ENCODE measurements at regions not wholly inside any gene's neighbourhood (a gene's known extent, or its start where the extent isn't known, plus 50 kb on each side); places are given as distances from the start of the nearest gene placed in this dataset.

DNA sequence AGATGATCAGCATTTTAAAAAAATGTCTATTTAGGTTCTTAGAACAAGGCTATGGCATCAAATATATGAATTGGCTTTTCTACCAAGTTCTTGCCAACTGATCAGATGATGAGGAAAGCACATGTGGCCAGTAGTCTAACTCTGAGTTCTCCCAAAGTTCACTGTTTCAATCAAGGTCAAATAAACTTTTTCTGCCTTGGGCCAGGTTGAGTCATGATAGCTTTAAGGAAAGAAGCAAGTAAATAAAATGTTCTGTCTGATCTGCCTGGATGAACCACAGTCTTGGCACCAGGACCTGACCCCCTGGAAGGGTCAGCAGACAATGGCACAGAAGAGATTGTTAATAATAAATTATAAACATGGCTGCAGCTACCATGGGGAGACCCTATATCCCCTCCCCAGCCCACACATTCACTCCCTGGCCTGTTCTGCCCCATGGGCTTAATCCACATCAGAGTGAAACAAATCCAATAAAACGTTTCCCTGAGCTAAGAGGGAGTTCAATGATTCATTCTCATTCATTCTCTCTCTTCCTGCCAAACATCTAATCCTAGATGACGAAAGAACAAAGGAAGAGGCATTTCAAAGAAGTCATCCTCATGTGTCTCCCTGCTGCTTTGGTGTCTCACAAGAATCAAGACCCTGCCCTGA is 661.6 kb downstream of the DHX35 start:
- H3K27ac ChIP-seq (ENCODE audit: low read depth, low read length) = no peak overlapping the region
- no peak overlapping the region for H2AFZ ChIP-seq (ENCODE audit: low read length, unreplicated experiment)

DNA sequence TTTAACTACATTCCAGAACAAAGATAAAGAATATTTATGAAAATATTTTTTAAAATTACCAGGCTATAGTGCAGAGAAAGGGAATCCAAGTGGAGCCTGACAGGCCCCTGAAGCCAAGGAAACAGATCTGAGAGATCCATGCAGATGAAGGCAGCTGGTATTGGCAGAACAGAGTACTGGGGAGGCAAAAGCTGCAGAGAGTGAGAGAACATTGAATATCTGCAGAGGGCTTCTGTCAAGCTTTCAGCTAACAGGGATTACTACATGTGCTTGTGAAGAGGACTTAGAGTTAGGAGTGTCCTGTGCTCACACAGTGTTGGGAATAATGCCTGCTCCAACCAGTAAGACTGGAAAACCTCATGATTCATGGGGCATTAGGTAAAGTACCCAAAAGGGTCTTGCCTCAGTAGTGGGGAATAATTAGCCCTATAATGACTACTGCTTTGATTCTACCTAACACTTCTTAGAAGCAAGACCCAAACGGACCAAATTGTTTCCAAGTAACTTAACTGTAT is 657.2 kb downstream of the DHX35 start:
- H3K4me3 ChIP-seq (ENCODE audit: low read depth, low read length) = no peak overlapping the region
- H3K36me3 ChIP-seq (ENCODE audit: insufficient read depth, low read length) = no peaks in the 10 kb centered on the region
- no peaks in the 10 kb centered on the region for H3K4me1 ChIP-seq (ENCODE audit: control insufficient read depth, insufficient read depth, low read length, unreplicated experiment)
- H3K27ac ChIP-seq (ENCODE audit: low read depth, low read length) = no peak overlapping the region
- no peaks in the 10 kb centered on the region for H3K79me2 ChIP-seq (ENCODE audit: control insufficient read depth, insufficient read depth, low read length, unreplicated experiment)
- no peak overlapping the region for H2AFZ ChIP-seq (ENCODE audit: low read length, unreplicated experiment)
- no peaks in the 10 kb centered on the region for H3K27me3 ChIP-seq (ENCODE audit: insufficient read depth, low read length)

More for the DNA sequence above, 661.6 kb downstream of the DHX35 start:
- Histone ChIP-seq H3K36me3 (ENCODE audit: insufficient read depth, low read length) (no peaks in the 10 kb centered on the region), H3K79me2 (ENCODE audit: control insufficient read depth, insufficient read depth, low read length, unreplicated experiment) (no peaks in the 10 kb centered on the region), H3K27me3 (ENCODE audit: insufficient read depth, low read length) (no peaks in the 10 kb centered on the region), H3K4me1 (ENCODE audit: control insufficient read depth, insufficient read depth, low read length, unreplicated experiment) (no peaks in the 10 kb centered on the region), H3K4me3 (ENCODE audit: low read depth, low read length) (no peak overlapping the region; the same call in 1 of the 2 replicates)

DNA sequence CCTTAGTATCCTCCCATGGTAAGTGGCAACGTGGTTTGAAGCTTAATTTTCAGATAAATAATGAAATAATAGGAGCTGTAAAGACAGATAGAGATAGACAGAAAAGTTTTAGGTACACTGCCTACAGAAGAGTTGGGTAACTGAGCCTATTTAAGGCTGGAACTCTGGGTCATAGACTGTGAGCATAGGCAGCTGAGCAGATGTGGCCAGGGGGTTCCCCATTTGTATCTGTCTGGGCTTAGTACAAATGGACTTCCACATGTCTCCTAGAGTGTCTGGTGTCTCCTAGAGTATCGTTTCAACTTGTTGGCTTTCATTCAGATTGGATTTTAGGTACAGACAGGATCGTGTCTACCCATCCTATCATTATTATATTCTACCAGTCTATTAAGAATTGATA is 649.8 kb downstream of the DHX35 start:
- H3K4me1 ChIP-seq (ENCODE audit: control insufficient read depth, insufficient read depth, low read length, unreplicated experiment) = no peaks in the 10 kb centered on the region
- no peaks in the 10 kb centered on the region for H3K27me3 ChIP-seq (ENCODE audit: insufficient read depth, low read length)
- H3K36me3 ChIP-seq (ENCODE audit: insufficient read depth, low read length) = no peaks in the 10 kb centered on the region
- H3K79me2 ChIP-seq (ENCODE audit: control insufficient read depth, insufficient read depth, low read length, unreplicated experiment) = no peaks in the 10 kb centered on the region
- H2AFZ ChIP-seq (ENCODE audit: low read length, unreplicated experiment) = no peak overlapping the region
- no peak overlapping the region for H3K4me3 ChIP-seq (ENCODE audit: low read depth, low read length)
- H3K27ac ChIP-seq (ENCODE audit: low read depth, low read length) = no peak overlapping the region

DNA sequence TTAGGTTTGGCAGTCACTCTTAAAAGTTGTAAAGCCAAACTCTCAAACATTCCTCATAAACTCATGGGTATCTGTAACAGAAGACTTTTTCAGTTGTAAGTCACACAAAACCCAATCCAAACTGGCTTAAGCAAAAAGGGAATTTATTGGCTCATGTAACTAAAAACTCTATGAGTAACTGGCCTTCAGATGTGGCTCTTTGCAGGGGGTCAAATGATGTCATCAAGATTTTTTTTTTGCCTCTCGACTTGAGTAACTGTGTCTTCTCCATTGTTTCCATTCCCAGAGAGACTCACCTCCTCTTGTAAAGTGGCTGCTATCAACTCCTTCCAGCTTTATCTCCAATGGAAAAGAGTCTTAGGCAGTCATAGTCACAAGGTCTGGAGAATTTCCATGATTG is 645.0 kb downstream of the DHX35 start:
- no peak overlapping the region for H3K27ac ChIP-seq (ENCODE audit: low read depth, low read length)
- H3K79me2 ChIP-seq (ENCODE audit: control insufficient read depth, insufficient read depth, low read length, unreplicated experiment) = no peaks in the 10 kb centered on the region
- no peaks in the 10 kb centered on the region for H3K4me1 ChIP-seq (ENCODE audit: control insufficient read depth, insufficient read depth, low read length, unreplicated experiment)
- no peak overlapping the region for H2AFZ ChIP-seq (ENCODE audit: low read length, unreplicated experiment)
- no peaks in the 10 kb centered on the region for H3K36me3 ChIP-seq (ENCODE audit: insufficient read depth, low read length)
- no peak overlapping the region for H3K4me3 ChIP-seq (ENCODE audit: low read depth, low read length)
- no peaks in the 10 kb centered on the region for H3K27me3 ChIP-seq (ENCODE audit: insufficient read depth, low read length)

DNA sequence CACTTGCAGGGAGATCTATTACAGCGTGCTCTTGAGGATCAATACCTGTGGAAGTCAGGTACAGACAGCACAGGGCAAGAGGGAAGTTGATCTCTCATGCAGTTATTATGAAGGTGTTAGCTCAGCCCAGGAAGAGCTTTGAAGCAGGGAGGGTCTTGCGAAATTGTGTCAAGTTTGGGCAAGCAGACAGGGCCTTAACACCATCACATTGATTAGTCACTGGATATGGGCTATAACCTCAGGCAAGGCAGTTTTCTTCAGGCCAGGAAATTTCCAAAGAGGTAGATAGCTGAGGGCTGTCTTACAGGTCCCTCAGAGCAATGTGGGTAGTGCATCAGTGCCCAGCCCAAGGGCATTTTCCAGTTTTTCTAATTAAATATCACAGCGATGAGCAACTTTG is 643.8 kb downstream of the DHX35 start:
- H3K4me3 ChIP-seq (ENCODE audit: low read depth, low read length) = no peak overlapping the region

DNA sequence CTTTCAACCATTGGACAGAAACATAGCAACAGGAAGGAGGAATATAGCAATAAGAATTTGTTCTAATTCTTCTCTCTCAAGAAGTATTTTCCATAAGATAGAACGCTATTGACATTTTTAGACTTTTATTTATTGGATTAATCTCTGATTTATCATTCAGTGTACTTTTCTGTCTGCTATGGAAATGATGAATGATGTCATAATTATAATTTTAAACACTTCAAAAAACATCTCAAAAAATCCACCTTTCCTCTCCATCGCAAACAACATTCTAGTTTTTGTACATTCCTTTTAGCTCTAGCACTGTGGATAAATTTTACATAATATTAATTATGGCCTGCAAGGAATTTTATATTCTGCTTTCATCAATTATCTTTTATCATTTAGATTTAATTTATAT is 643.2 kb downstream of the DHX35 start:
- Histone ChIP-seq H3K27ac (ENCODE audit: low read depth, low read length) (no peak overlapping the region), H3K4me1 (ENCODE audit: control insufficient read depth, insufficient read depth, low read length, unreplicated experiment) (no peaks in the 10 kb centered on the region), H3K4me3 (ENCODE audit: low read depth, low read length) (no peak overlapping the region), H3K79me2 (ENCODE audit: control insufficient read depth, insufficient read depth, low read length, unreplicated experiment) (no peaks in the 10 kb centered on the region), H2AFZ (ENCODE audit: low read length, unreplicated experiment) (no peak overlapping the region), H3K27me3 (ENCODE audit: insufficient read depth, low read length) (no peaks in the 10 kb centered on the region), H3K36me3 (ENCODE audit: insufficient read depth, low read length) (no peaks in the 10 kb centered on the region)

More for the DNA sequence above, 643.8 kb downstream of the DHX35 start:
- Histone ChIP-seq H2AFZ (ENCODE audit: low read length, unreplicated experiment) (no peak overlapping the region), H3K27ac (ENCODE audit: low read depth, low read length) (no peak overlapping the region), H3K79me2 (ENCODE audit: control insufficient read depth, insufficient read depth, low read length, unreplicated experiment) (no peaks in the 10 kb centered on the region), H3K36me3 (ENCODE audit: insufficient read depth, low read length) (no peaks in the 10 kb centered on the region), H3K27me3 (ENCODE audit: insufficient read depth, low read length) (no peaks in the 10 kb centered on the region), H3K4me1 (ENCODE audit: control insufficient read depth, insufficient read depth, low read length, unreplicated experiment) (no peaks in the 10 kb centered on the region)

DNA sequence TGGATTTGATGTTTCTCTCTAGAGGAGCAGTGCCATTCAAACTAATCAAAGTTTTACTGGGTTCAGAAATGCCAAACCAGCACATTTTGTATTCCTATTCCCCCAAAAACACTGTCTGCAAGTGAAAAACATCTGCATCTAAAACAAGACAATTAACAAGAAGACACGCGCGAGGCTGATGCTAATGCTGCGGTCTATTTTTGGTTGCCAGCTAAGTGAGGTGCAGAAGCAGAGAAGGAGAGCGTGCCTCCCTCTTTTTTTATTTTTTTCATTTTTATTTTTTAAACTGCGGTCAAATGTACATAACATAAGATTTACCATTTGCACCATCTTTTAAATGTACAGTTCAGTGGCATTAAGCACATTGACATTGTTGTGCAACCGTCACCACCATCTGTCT is 641.1 kb downstream of the DHX35 start:
- H3K27ac ChIP-seq (ENCODE audit: low read depth, low read length) = no peak overlapping the region
- H3K27me3 ChIP-seq (ENCODE audit: insufficient read depth, low read length) = no peaks in the 10 kb centered on the region
- no peak overlapping the region for H3K4me3 ChIP-seq (ENCODE audit: low read depth, low read length)
- H3K79me2 ChIP-seq (ENCODE audit: control insufficient read depth, insufficient read depth, low read length, unreplicated experiment) = no peaks in the 10 kb centered on the region
- no peak overlapping the region for H2AFZ ChIP-seq (ENCODE audit: low read length, unreplicated experiment)
- no peaks in the 10 kb centered on the region for H3K4me1 ChIP-seq (ENCODE audit: control insufficient read depth, insufficient read depth, low read length, unreplicated experiment)
- H3K36me3 ChIP-seq (ENCODE audit: insufficient read depth, low read length) = no peaks in the 10 kb centered on the region

DNA sequence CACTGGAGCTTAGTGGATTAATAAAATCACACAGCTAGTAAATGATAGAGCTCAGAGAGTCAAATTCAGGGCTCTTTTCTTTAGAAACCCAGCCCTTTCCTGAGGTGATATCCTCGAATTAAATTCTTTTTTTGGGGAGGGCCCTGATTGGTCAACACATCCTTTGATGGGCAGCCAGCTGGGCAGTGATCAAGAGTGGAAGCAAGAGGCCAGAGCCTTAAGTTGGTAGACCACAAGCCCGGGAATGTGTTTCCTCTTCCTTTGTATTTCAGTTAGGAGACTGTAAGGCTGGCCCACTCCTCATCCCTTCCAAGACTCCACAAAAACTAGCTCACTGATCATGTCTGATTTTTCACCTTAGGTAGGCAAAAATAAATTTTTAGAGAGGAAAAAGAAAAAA is 640.5 kb downstream of the DHX35 start:
- Histone ChIP-seq H3K36me3 (ENCODE audit: insufficient read depth, low read length) (no peaks in the 10 kb centered on the region), H3K27ac (ENCODE audit: low read depth, low read length) (no peak overlapping the region), H3K79me2 (ENCODE audit: control insufficient read depth, insufficient read depth, low read length, unreplicated experiment) (no peaks in the 10 kb centered on the region), H3K4me3 (ENCODE audit: low read depth, low read length) (no peak overlapping the region), H3K27me3 (ENCODE audit: insufficient read depth, low read length) (no peaks in the 10 kb centered on the region), H2AFZ (ENCODE audit: low read length, unreplicated experiment) (no peak overlapping the region), H3K4me1 (ENCODE audit: control insufficient read depth, insufficient read depth, low read length, unreplicated experiment) (no peaks in the 10 kb centered on the region)

DNA sequence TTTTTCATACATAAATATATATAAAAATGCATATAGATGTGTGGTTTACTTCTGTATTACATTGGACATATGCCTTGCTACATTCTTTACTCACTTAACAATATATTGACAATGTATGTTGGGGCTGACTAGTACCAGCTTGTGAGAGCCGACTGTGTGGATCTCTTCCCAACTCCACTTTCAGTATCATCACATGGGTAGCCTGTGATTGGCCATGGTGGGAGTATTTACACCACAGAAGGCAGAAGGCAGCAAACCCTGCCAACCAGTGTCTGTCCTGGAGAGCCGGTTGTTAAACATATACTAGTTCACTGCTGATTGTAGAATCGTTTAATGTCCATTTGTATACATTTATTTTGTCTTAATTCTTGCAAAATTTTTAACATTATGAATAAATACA is 638.7 kb downstream of the DHX35 start:
- no peak overlapping the region for H3K4me3 ChIP-seq (ENCODE audit: low read depth, low read length)
- no peaks in the 10 kb centered on the region for H3K4me1 ChIP-seq (ENCODE audit: control insufficient read depth, insufficient read depth, low read length, unreplicated experiment)
- H3K36me3 ChIP-seq (ENCODE audit: insufficient read depth, low read length) = no peaks in the 10 kb centered on the region
- no peak overlapping the region for H2AFZ ChIP-seq (ENCODE audit: low read length, unreplicated experiment)
- H3K27me3 ChIP-seq (ENCODE audit: insufficient read depth, low read length) = no peaks in the 10 kb centered on the region
- H3K79me2 ChIP-seq (ENCODE audit: control insufficient read depth, insufficient read depth, low read length, unreplicated experiment) = no peaks in the 10 kb centered on the region
- no peak overlapping the region for H3K27ac ChIP-seq (ENCODE audit: low read depth, low read length)

DNA sequence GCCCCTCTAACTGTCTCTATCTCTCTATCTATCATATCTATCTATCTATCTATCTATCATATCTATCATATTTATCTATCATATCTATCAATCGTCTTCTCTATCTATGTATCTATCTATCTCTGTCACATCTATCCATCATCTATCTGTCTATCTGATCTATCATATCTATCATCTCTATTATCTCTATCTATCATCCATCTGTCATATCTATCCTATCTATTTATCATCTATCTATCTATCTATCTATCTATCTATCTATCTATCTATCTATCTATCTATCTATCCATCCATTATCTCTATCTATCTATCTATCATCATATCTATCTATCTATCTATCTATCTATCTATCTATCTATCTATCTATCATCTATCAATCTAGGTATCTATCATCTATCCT is 638.0 kb downstream of the DHX35 start:
- no peak overlapping the region for H3K4me3 ChIP-seq (ENCODE audit: low read depth, low read length)
- H3K79me2 ChIP-seq (ENCODE audit: control insufficient read depth, insufficient read depth, low read length, unreplicated experiment) = no peaks in the 10 kb centered on the region
- no peaks in the 10 kb centered on the region for H3K36me3 ChIP-seq (ENCODE audit: insufficient read depth, low read length)
- no peaks in the 10 kb centered on the region for H3K4me1 ChIP-seq (ENCODE audit: control insufficient read depth, insufficient read depth, low read length, unreplicated experiment)
- no peak overlapping the region for H2AFZ ChIP-seq (ENCODE audit: low read length, unreplicated experiment)
- no peak overlapping the region for H3K27ac ChIP-seq (ENCODE audit: low read depth, low read length)
- no peaks in the 10 kb centered on the region for H3K27me3 ChIP-seq (ENCODE audit: insufficient read depth, low read length)

DNA sequence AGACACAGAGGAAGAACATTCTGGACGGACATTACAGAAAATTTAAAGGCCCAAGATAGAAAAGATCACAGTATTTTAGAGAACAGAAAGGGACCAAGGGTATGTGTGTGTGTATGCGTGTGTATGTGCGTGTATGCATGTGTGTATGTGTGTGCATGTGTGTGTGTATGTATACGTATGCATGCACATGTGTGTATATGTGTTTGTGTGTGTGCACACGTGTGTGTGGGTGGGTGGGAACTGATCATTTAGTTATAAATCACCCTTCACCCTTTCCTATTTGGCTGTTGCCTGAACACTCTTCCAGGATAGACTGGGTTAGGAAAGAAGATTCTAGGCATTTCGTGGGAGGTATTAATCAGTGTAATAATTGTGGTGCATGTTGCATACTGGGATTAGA is 634.4 kb downstream of the DHX35 start:
- H3K27ac ChIP-seq (ENCODE audit: low read depth, low read length) = no peak overlapping the region
- H3K27me3 ChIP-seq (ENCODE audit: insufficient read depth, low read length) = no peaks in the 10 kb centered on the region
- H3K4me1 ChIP-seq (ENCODE audit: control insufficient read depth, insufficient read depth, low read length, unreplicated experiment) = no peaks in the 10 kb centered on the region
- no peak overlapping the region for H2AFZ ChIP-seq (ENCODE audit: low read length, unreplicated experiment)
- no peaks in the 10 kb centered on the region for H3K79me2 ChIP-seq (ENCODE audit: control insufficient read depth, insufficient read depth, low read length, unreplicated experiment)
- H3K36me3 ChIP-seq (ENCODE audit: insufficient read depth, low read length) = no peaks in the 10 kb centered on the region
- no peak overlapping the region for H3K4me3 ChIP-seq (ENCODE audit: low read depth, low read length)
